Stimulated activated memory B cell treated with anti-CD40 and anti-IgM and Interleukin-4, amounts not matched to agents 10 μg/mL and 1 μg/mL and 100 μg/mL, for 72 hours (primary cell): ENCODE measurements at regions not wholly inside any gene's neighbourhood (a gene's known extent, or its start where the extent isn't known, plus 50 kb on each side); places are given as distances from the start of the nearest gene placed in this dataset.

Experiments
- ATAC-seq: fragments of 150-1000 bp; cut with Tn5 transposase; 2 replicates; pipeline ENCODE4 v1.10.0; 2021
- H3K27ac Mint-ChIP-seq: one replicate; pipeline ENCODE4 v1.8.0; 2022; ENCODE audit warnings: mild to moderate bottlenecking, mixed read lengths
- H3K27me3 Mint-ChIP-seq: one replicate; pipeline ENCODE4 v1.8.0; 2022; ENCODE audit warnings: mixed read lengths
- H3K36me3 Mint-ChIP-seq: one replicate; pipeline ENCODE4 v1.8.0; 2022; ENCODE audit warnings: mixed read lengths
- H3K4me1 Mint-ChIP-seq: one replicate; pipeline ENCODE4 v1.8.0; 2022; ENCODE audit warnings: mixed read lengths
- H3K4me3 Mint-ChIP-seq: one replicate; pipeline ENCODE4 v1.8.0; 2022; ENCODE audit warnings: mild to moderate bottlenecking, moderate library complexity, mixed read lengths
- H3K9me3 Mint-ChIP-seq: one replicate; pipeline ENCODE4 v1.8.0; 2022; ENCODE audit warnings: mixed read lengths

DNA sequence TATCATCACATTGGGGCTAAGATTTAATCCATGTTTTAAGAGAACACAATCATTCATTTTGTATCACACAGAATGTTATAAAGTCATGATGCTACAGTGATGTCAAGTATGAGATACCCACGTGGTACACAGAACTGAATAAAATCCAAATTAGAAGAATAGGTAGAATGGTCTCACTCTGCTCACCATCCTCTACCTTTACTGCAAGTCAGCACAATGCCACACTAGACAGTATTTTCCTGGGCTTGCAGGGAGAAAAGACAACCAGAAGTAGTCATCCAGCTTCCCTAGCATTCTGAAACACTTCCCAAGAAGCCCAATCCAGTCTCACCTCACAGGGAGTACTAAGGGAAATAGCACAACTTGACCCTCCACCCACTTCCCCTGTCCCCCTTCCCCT, 856.2 kb upstream of the NRXN1 start:
- no peak for ATAC-seq
- H3K4me3 Mint-ChIP-seq: no peak overlapping the region
- no peaks in the 10 kb centered on the region for H3K4me1 Mint-ChIP-seq
- H3K27me3 Mint-ChIP-seq: no peaks in the 10 kb centered on the region
- H3K9me3 Mint-ChIP-seq: peaks cover 8% of the 10 kb centered on the region
- H3K27ac Mint-ChIP-seq: no peak overlapping the region
- H3K36me3 Mint-ChIP-seq: no peaks in the 10 kb centered on the region

DNA sequence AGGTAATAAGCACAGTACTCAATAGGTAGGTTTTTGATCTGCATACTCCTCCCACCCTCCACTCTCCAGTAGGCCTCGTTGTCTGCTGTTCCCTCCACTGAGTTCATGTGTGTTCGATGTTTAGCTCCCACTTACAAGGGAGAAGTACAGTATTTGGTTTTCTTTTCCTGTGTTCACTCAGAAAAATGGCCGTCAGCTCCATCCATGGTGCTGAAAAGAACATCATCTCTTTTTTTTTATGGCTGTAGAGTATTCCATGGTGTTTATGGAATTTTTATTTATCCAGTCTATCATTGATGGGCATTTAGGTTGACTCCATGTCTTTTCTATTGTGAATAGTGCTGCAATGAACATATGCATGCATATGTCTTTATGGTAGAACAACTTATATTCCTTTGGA, 849.7 kb upstream of the NRXN1 start:
- Mint-ChIP-seq H3K4me1 (no peaks in the 10 kb centered on the region), H3K4me3 (no peak overlapping the region), H3K9me3 (no peaks in the 10 kb centered on the region), H3K27ac (no peak overlapping the region), H3K27me3 (no peaks in the 10 kb centered on the region), H3K36me3 (no peaks in the 10 kb centered on the region)
- no peak for ATAC-seq

DNA sequence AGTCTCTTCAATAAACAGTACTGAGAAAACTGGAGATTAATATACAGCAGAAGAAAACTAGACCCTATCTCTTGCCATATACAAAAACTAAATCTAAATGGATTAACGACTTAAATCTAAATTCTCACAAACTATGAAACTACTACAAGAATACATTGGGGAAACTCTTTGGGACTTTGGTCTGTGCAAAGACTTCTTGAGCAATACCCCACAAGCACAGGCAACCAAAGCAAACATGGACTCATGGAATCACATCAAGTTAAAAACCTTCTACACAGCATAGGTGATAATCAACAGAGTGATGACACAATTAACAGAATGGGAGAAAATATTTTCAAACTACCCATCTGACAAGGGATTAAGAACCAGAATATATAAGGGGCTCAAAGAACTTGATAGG, 848.2 kb upstream of the NRXN1 start:
- Mint-ChIP-seq H3K27ac (no peak overlapping the region), H3K9me3 (peaks cover 2% of the 10 kb centered on the region), H3K4me1 (no peaks in the 10 kb centered on the region), H3K4me3 (no peak overlapping the region), H3K36me3 (no peaks in the 10 kb centered on the region), H3K27me3 (no peaks in the 10 kb centered on the region)
- ATAC-seq: no peak

DNA sequence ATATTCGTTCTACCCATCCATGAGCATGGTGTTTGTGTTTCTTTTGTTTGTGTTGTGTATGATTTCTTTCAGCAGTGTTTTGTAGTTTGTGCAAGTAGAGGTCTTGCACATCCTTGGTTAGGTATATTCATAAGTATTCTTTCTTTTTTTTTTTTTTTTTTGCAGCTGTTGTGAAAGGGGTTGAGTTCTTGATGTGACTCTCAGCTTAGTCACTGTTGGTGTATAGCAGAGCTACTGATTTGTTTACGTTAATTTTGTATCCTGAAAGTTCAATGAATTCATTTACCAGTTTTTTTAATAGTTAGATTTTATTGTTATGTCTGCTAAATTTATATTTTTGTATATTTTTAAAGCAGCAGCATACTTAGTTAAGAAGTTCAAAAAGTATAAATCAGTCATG, 834.4 kb upstream of the NRXN1 start:
- Mint-ChIP-seq H3K4me3 (no peak overlapping the region), H3K9me3 (no peaks in the 10 kb centered on the region), H3K27ac (no peak overlapping the region), H3K27me3 (no peaks in the 10 kb centered on the region), H3K4me1 (no peaks in the 10 kb centered on the region), H3K36me3 (no peaks in the 10 kb centered on the region)
- no peak for ATAC-seq

DNA sequence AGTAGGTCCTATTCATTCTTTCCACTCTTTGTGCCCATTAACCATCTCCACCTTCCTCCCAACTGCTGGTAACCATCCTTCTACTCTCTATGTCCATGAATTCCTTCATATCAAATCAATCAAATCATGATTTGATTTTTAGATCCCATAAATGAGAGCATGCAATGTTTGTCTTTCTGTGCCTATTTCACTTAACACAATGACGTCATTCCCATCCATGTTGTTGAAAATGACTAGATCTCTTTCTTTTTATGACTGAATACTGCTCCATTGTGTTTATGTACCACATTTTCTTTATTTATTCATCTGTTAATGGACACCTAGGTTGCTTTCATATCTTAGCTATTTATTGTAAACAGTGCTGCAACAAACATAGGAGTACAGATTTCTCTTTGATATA, 827.3 kb upstream of the NRXN1 start:
- Mint-ChIP-seq H3K9me3 (peaks cover 5% of the 10 kb centered on the region), H3K27ac (no peak overlapping the region), H3K4me3 (no peak overlapping the region), H3K4me1 (no peaks in the 10 kb centered on the region), H3K36me3 (no peaks in the 10 kb centered on the region), H3K27me3 (no peaks in the 10 kb centered on the region)
- no peak for ATAC-seq

DNA sequence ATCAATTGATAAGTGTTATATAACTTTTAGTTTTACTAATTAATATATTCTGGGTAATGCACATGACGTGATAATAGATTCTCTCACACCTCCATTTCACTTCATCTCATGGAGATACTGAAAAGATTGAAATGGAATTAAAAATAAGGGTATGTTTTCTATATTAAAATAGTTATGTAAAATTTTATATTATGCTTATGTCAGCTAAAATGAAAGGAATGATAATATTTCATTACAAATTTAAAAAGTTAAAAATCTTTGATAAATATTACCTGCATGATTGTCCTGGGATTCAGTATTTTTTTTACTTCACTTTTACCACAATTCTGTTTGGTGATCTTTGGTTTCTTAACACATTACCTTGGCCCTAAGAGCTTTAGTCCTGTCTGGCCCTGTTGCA, 823.8 kb upstream of the NRXN1 start:
- Mint-ChIP-seq H3K27ac (no peak overlapping the region), H3K4me3 (no peak overlapping the region), H3K36me3 (no peaks in the 10 kb centered on the region), H3K4me1 (no peaks in the 10 kb centered on the region), H3K27me3 (no peaks in the 10 kb centered on the region), H3K9me3 (peaks cover 5% of the 10 kb centered on the region)
- no peak for ATAC-seq

DNA sequence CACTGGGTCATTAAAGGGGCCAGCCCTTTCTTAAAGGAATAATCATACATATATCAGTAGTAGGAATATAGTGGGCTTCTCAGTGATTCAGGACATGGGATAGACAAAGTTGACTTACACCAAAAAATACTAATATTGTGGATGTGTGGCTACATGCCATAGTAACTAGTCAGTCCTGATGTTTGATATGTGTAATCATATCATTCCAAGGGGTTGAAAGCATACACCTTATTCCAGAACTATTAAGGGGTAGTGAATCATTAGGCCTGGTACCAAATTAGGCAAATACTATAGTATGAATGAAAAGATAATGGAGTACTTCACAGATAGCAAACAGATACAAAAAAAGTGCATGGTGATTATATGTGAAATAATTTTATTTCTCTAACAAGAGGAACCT, 814.9 kb upstream of the NRXN1 start:
- H3K27ac Mint-ChIP-seq: no peak overlapping the region
- no peaks in the 10 kb centered on the region for H3K27me3 Mint-ChIP-seq
- peaks cover 3% of the 10 kb centered on the region for H3K9me3 Mint-ChIP-seq
- H3K36me3 Mint-ChIP-seq: no peaks in the 10 kb centered on the region
- H3K4me3 Mint-ChIP-seq: no peak overlapping the region
- no peaks in the 10 kb centered on the region for H3K4me1 Mint-ChIP-seq
- ATAC-seq: no peak

DNA sequence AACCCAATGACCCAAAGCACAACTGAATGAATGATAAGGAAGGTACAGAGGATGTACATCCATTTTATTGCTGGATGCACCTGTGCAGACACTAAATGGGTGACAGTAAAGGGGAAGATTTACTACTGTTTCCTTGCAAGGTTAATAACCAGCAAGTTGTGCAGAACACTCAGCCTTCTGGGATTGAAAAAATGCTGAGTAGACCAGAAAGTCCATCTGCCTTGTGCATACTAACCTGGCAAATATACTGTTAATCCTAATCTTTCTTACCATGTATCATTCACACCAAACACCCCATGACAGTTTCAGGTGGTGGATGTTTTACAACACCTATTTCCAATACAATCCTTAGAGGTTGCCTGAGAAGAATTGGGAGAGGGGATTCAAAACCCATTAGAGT, 814.1 kb upstream of the NRXN1 start:
- no peak overlapping the region for H3K27ac Mint-ChIP-seq
- H3K36me3 Mint-ChIP-seq: no peaks in the 10 kb centered on the region
- no peak for ATAC-seq
- H3K4me1 Mint-ChIP-seq: no peaks in the 10 kb centered on the region
- no peaks in the 10 kb centered on the region for H3K27me3 Mint-ChIP-seq
- H3K4me3 Mint-ChIP-seq: no peak overlapping the region
- peaks cover 3% of the 10 kb centered on the region for H3K9me3 Mint-ChIP-seq

DNA sequence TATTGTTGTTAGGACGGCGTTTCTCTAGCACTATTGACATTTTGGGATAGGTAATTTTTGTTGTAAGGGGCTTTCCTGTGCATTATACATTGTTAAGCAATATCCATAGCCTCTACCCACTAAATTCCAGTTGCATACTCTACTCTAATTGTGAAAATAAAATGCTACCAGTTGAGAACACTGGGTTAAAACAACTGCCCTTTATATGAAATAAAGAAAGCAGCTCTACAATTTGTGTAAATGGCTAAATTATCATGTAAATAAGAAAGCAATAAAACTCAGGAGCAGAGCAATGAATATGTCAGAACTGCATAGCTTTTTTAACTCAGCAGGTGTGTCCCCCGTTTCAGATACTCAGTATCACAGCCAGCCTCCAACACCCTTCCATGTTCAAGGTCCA, 812.7 kb upstream of the NRXN1 start:
- no peak for ATAC-seq
- Mint-ChIP-seq H3K27me3 (no peaks in the 10 kb centered on the region), H3K9me3 (peaks cover 6% of the 10 kb centered on the region), H3K4me1 (no peaks in the 10 kb centered on the region), H3K27ac (no peak overlapping the region), H3K36me3 (no peaks in the 10 kb centered on the region), H3K4me3 (no peak overlapping the region)

DNA sequence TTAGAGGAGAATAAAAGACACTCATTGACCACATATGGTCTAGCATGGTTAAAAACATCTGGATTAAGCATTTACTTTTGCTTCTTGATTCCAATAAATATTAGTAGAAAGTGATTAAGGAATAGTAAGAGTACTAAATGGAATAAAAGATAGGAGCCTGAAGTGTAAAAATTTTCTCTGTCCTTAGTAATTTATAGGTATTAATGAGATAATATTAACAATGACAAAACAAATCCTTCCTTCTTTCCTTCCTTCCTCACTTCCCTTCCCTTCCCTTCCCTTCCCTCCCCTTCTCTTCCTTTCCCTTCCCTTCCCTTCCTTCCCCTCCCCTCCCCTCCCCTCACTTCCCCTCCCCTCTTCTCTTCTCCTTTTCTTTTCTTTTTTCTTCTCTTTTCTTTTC, 797.5 kb upstream of the NRXN1 start:
- no peaks in the 10 kb centered on the region for H3K9me3 Mint-ChIP-seq

DNA sequence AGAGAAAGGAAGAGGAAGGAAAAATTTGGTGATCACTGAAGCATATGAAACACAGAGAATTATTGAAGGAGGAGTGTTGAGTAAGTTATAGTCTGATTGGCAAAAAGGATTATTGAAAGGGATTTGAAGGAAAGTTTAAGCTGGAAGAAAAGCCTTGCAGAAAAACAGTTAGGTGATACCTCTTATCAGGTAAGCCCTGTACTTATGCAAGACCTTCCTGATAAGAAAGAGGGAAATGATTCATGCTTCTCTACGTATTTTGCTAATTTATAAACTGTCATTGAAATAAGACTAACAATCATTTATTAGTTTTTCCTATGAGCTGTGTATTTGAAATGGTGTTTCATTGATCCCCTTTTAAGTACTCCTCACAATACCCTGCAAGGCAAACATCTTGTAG, 793.9 kb upstream of the NRXN1 start:
- Mint-ChIP-seq H3K27ac (no peak overlapping the region), H3K4me1 (no peaks in the 10 kb centered on the region), H3K9me3 (no peaks in the 10 kb centered on the region), H3K27me3 (no peaks in the 10 kb centered on the region), H3K4me3 (no peak overlapping the region), H3K36me3 (no peaks in the 10 kb centered on the region)
- ATAC-seq: no peak

More for the DNA sequence above, 797.5 kb upstream of the NRXN1 start:
- H3K27me3 Mint-ChIP-seq: no peaks in the 10 kb centered on the region
- H3K4me3 Mint-ChIP-seq: no peak overlapping the region
- no peak for ATAC-seq
- H3K4me1 Mint-ChIP-seq: no peaks in the 10 kb centered on the region
- H3K27ac Mint-ChIP-seq: no peak overlapping the region
- no peaks in the 10 kb centered on the region for H3K36me3 Mint-ChIP-seq

DNA sequence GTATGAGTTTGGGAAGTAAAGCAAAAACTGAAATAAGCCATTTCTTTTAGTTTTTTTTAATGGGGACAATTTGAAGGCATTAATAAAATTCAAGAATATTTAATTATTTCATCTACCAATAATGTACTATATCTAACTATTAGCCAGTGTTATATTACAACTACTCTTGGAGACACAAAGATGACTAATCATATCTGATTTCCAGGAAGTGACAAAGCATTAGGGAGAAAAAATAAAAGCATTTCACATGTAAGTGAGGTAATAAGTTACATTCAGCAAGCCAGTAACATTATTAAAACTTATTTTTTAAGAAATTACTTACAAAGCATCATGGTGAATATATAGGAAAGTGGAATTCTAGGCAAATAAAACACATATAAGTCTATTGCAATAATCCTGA, 781.3 kb upstream of the NRXN1 start:
- H3K36me3 Mint-ChIP-seq: no peaks in the 10 kb centered on the region
- H3K4me3 Mint-ChIP-seq: no peak overlapping the region
- H3K27me3 Mint-ChIP-seq: no peaks in the 10 kb centered on the region
- H3K9me3 Mint-ChIP-seq: peaks cover 2% of the 10 kb centered on the region
- H3K4me1 Mint-ChIP-seq: no peaks in the 10 kb centered on the region
- H3K27ac Mint-ChIP-seq: no peak overlapping the region
- ATAC-seq: no peak

DNA sequence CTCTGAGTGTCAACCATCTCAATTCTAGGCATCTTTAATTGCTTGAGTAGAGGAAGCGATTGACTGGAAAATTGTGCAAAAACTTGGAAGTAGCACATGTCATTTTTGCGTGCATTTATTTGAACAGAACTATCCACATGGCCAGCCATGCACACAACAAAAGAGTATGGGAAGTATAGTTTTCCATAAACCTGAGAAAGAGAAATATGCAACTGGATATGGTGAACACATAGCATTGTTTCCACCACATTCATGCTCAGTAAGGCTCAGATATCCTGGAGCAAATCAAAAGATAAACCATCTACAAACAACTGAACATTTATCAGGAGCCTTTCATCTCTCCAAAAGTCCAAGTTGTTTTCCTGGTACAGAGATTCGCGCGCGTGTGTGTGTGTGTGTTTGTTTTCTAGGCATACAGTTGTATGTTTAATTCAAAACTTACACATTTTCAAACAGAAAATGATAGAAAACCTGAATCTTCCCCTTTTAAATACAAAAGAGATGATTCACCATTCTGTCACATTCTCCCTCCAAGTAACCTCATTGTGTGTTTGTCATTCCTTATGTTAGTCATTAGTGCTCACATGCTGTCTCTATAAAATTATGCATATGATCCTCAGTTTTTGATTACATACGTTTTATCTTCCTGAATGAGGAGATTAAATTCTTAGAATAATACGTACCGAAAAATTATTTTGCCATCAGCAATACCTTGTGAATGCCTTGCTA, 780.4 kb upstream of the NRXN1 start:
- H3K4me1 Mint-ChIP-seq: no peaks in the 10 kb centered on the region
- H3K9me3 Mint-ChIP-seq: peaks cover 2% of the 10 kb centered on the region
- no peaks in the 10 kb centered on the region for H3K36me3 Mint-ChIP-seq
- H3K4me3 Mint-ChIP-seq: no peak overlapping the region
- no peak overlapping the region for H3K27ac Mint-ChIP-seq
- ATAC-seq: no peak
- H3K27me3 Mint-ChIP-seq: no peaks in the 10 kb centered on the region

DNA sequence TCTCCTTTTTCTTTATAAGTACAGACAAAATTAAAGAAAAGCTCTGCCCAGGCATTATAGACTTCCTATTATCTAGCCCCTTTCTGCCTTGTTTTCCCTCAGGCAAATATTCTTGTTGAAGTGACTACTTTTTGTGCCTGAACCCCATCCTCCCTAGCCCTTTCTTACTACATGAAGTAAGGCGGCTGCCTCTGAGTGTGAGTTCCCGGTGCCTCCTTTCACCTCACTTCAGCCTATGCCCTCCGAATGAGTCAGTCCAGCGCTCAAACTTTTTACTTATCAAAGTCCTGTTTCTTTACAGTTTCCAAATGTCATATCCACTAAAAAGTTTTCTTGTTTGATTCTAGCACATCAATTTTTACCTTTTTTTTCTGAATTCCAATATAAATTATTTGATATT, 778.3 kb upstream of the NRXN1 start:
- no peak overlapping the region for H3K4me3 Mint-ChIP-seq
- H3K27me3 Mint-ChIP-seq: no peaks in the 10 kb centered on the region
- H3K36me3 Mint-ChIP-seq: no peaks in the 10 kb centered on the region
- no peak overlapping the region for H3K27ac Mint-ChIP-seq
- peaks cover 5% of the 10 kb centered on the region for H3K9me3 Mint-ChIP-seq
- no peak for ATAC-seq
- H3K4me1 Mint-ChIP-seq: no peaks in the 10 kb centered on the region

DNA sequence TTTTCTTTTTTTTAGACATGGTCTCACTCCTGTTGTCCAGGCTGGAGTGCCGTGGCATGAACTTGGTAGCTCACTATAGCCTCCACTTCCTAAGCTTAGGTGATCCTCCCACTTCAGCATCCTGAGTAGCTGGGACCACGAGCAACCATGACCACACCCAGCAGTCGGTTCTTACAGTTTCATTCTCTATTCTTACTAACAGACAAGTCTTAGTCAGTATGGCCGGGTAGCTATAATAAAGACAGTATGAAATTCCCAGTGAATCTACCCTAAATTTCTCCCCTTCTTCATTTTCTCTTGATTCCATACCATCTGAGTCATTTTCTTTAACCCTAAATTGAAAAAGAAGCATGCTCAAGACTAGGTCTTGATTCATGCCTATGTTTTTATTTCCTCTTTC, 775.3 kb upstream of the NRXN1 start:
- Mint-ChIP-seq H3K27me3 (no peaks in the 10 kb centered on the region), H3K9me3 (peaks cover 5% of the 10 kb centered on the region), H3K27ac (no peak overlapping the region), H3K36me3 (no peaks in the 10 kb centered on the region), H3K4me3 (no peak overlapping the region), H3K4me1 (no peaks in the 10 kb centered on the region)
- ATAC-seq: no peak

DNA sequence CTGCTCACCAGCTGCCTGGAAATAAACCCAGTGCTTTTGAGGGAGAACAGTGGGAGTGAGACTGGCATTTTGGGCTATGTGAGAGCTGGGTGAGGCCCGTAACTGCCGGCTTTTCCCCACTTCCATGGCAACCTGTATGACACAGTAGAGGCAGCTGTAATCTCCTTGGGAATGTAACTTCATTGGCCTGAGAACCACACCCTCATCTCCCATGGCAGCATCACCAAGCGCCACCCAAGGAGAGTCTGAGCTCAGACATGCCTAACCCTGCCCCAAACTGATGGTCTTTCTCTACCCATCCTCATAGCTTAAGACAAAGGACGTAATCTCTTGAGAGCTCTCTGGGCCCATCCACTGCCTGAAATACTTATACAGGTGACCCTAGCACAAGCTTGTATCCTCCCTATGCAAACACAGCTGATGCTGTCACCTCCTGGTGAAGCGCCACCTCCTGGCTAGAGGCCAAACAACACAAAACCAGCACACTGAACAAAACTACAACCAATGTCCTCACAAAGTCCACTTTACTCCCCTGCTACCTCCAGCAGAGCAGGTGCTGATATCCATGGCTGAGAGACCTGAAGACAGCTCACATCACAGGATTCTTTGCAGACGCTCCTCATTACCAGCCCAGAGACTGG, 763.4 kb upstream of the NRXN1 start:
- Mint-ChIP-seq H3K36me3 (no peaks in the 10 kb centered on the region), H3K4me1 (no peaks in the 10 kb centered on the region), H3K9me3 (peaks cover 7% of the 10 kb centered on the region), H3K4me3 (no peak overlapping the region), H3K27ac (no peak overlapping the region), H3K27me3 (no peaks in the 10 kb centered on the region)
- no peak for ATAC-seq
